ENCODE measurements at regions not wholly inside any gene's neighbourhood (a gene's known extent, or its start where the extent isn't known, plus 50 kb on each side); places are given as distances from the start of the nearest gene placed in this dataset.
A peak's percentile ranks its signal among the peaks of the same experiment; 100 is the strongest.

GRCh38 chr6:27630727-27631608, 158.1 kb upstream of the ZNF184 start:
- TF ChIP-seq, protein P1, sequence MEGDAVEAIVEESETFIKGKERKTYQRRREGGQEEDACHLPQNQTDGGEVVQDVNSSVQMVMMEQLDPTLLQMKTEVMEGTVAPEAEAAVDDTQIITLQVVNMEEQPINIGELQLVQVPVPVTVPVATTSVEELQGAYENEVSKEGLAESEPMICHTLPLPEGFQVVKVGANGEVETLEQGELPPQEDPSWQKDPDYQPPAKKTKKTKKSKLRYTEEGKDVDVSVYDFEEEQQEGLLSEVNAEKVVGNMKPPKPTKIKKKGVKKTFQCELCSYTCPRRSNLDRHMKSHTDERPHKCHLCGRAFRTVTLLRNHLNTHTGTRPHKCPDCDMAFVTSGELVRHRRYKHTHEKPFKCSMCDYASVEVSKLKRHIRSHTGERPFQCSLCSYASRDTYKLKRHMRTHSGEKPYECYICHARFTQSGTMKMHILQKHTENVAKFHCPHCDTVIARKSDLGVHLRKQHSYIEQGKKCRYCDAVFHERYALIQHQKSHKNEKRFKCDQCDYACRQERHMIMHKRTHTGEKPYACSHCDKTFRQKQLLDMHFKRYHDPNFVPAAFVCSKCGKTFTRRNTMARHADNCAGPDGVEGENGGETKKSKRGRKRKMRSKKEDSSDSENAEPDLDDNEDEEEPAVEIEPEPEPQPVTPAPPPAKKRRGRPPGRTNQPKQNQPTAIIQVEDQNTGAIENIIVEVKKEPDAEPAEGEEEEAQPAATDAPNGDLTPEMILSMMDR (conservative IDR thresholded peaks at IDR 0.05 in 1 of 2, IDR thresholded peaks at IDR 0.05 in 1 of 2; ENCODE audit: low read depth in 1 of 2, low read length in 2 of 2), result no peak
- Histone ChIP-seq H3K4me1 (ENCODE audit: control insufficient read depth, extremely low read depth, insufficient read depth, low read length) (no peaks in the 10 kb centered on the region), H3K27ac (ENCODE audit: insufficient read depth, low read length) (no peak overlapping the region), H3K9ac (ENCODE audit: insufficient read depth, low read length) (no peak overlapping the region), H3K36me3 (ENCODE audit: control insufficient read depth, insufficient read depth, low read length) (no peaks in the 10 kb centered on the region), H3K4me3 (replicated peaks in 1 of 4; ENCODE audit: control extremely low read depth in 1 of 4, insufficient read depth in 1 of 4, low read depth in 3 of 4, low read length in 4 of 4) (peak overlapping the region; percentile 21 to 61 (median 43)), H3K4me2 (ENCODE audit: extremely low read depth, insufficient read depth, low read length) (peak overlapping the region; percentile 21), H3K27me3 (ENCODE audit: control insufficient read depth, insufficient read depth, low read length) (no peaks in the 10 kb centered on the region), H2AFZ (ENCODE audit: low read length) (no peak overlapping the region), H3K79me2 (ENCODE audit: control insufficient read depth, insufficient read depth, low read length) (no peaks in the 10 kb centered on the region), H4K20me1 (ENCODE audit: control insufficient read depth, extremely low read depth, insufficient read depth, low read length) (no peaks in the 10 kb centered on the region), H3K9me3 (ENCODE audit: control insufficient read depth, insufficient read depth, low read depth, low read length) (no peaks in the 10 kb centered on the region)
- peak; percentile 60 to 68 for DNase-seq (ENCODE audit: low read depth in 2 of 2)

- DNase-seq (ENCODE audit: low read depth in 2 of 2), result no peak
- Histone ChIP-seq H3K79me2 (ENCODE audit: control insufficient read depth, insufficient read depth, low read length) (no peaks in the 10 kb centered on the region), H3K4me2 (ENCODE audit: extremely low read depth, insufficient read depth, low read length) (no peak overlapping the region), H4K20me1 (ENCODE audit: control insufficient read depth, extremely low read depth, insufficient read depth, low read length) (no peaks in the 10 kb centered on the region), H3K9me3 (ENCODE audit: control insufficient read depth, insufficient read depth, low read depth, low read length) (no peaks in the 10 kb centered on the region), H2AFZ (ENCODE audit: low read length) (no peak overlapping the region), H3K36me3 (ENCODE audit: control insufficient read depth, insufficient read depth, low read length) (no peaks in the 10 kb centered on the region), H3K27me3 (ENCODE audit: control insufficient read depth, insufficient read depth, low read length) (no peaks in the 10 kb centered on the region), H3K4me3 (replicated peaks in 1 of 4; ENCODE audit: control extremely low read depth in 1 of 4, insufficient read depth in 1 of 4, low read depth in 3 of 4, low read length in 4 of 4) (no peak overlapping the region), H3K9ac (ENCODE audit: insufficient read depth, low read length) (no peak overlapping the region), H3K4me1 (ENCODE audit: control insufficient read depth, extremely low read depth, insufficient read depth, low read length) (no peaks in the 10 kb centered on the region), H3K27ac (ENCODE audit: insufficient read depth, low read length) (no peak overlapping the region)
- TF ChIP-seq, protein P1 (conservative IDR thresholded peaks at IDR 0.05 in 1 of 2, IDR thresholded peaks at IDR 0.05 in 1 of 2; ENCODE audit: low read depth in 1 of 2, low read length in 2 of 2), result no peak
- TF ChIP-seq EZH2 (IDR thresholded peaks at IDR 0.05; ENCODE audit: low read length, missing control alignments), result no peak
Measured at GRCh38 chr6:27624694-27625262, 151.9 kb upstream of the ZNF184 start.

GRCh38 chr6:27623103-27623502, 150.2 kb upstream of the ZNF184 start:
- TF ChIP-seq EZH2 (IDR thresholded peaks at IDR 0.05; ENCODE audit: low read length, missing control alignments), result no peak
- TF ChIP-seq, protein P1 (conservative IDR thresholded peaks at IDR 0.05 in 1 of 2, IDR thresholded peaks at IDR 0.05 in 1 of 2; ENCODE audit: low read depth in 1 of 2, low read length in 2 of 2), result no peak
- Histone ChIP-seq H3K9ac (ENCODE audit: insufficient read depth, low read length) (no peak overlapping the region), H3K4me3 (replicated peaks in 1 of 4; ENCODE audit: control extremely low read depth in 1 of 4, insufficient read depth in 1 of 4, low read depth in 3 of 4, low read length in 4 of 4) (no peak overlapping the region), H3K9me3 (ENCODE audit: control insufficient read depth, insufficient read depth, low read depth, low read length) (no peaks in the 10 kb centered on the region), H3K79me2 (ENCODE audit: control insufficient read depth, insufficient read depth, low read length) (no peaks in the 10 kb centered on the region), H4K20me1 (ENCODE audit: control insufficient read depth, extremely low read depth, insufficient read depth, low read length) (no peaks in the 10 kb centered on the region), H3K27ac (ENCODE audit: insufficient read depth, low read length) (no peak overlapping the region), H3K4me2 (ENCODE audit: extremely low read depth, insufficient read depth, low read length) (no peak overlapping the region), H3K27me3 (ENCODE audit: control insufficient read depth, insufficient read depth, low read length) (no peaks in the 10 kb centered on the region), H3K4me1 (ENCODE audit: control insufficient read depth, extremely low read depth, insufficient read depth, low read length) (no peaks in the 10 kb centered on the region), H2AFZ (ENCODE audit: low read length) (no peak overlapping the region), H3K36me3 (ENCODE audit: control insufficient read depth, insufficient read depth, low read length) (no peaks in the 10 kb centered on the region)
- DNase-seq (ENCODE audit: low read depth in 2 of 2), result no peak
